ENCODE measurements at regions not wholly inside any gene's neighbourhood (a gene's known extent, or its start where the extent isn't known, plus 50 kb on each side); places are given as distances from the start of the nearest gene placed in this dataset.

- H3K9me3 ChIP-seq = no peaks in the 10 kb centered on the region
- 42 to 80% methylated on average over 2 of the region's 2 CpGs for WGBS, 2 donors
- TF ChIP-seq POLR2AphosphoS5 (IDR thresholded peaks at IDR 0.05) (no peak), CTCF (IDR thresholded peaks at IDR 0.05) (no peak), EP300 (IDR thresholded peaks at IDR 0.05) (no peak), POLR2A (IDR thresholded peaks at IDR 0.05) (no peak)
These were observed 88.6 kb upstream of the DBX1 start for GRCh38 chr11:20248871-20249270.

GRCh38 chr11:20248121-20248772 is 88.0 kb upstream of the DBX1 start:
- Histone ChIP-seq H3K9me3 (no peaks in the 10 kb centered on the region), H3K27me3 (no peaks in the 10 kb centered on the region), H3K36me3 (no peaks in the 10 kb centered on the region), H3K4me1 (peaks cover 0 to 24% (median 18%) of the 10 kb centered on the region in 4 donors), H3K27ac (no peak overlapping the region), H3K4me3 (no peak overlapping the region)
- DNase-seq = no peak
- intact Hi-C loops (cut with DNase I) = no loop called here
- TF ChIP-seq CTCF (IDR thresholded peaks at IDR 0.05) (no peak), POLR2A (IDR thresholded peaks at IDR 0.05) (no peak), EP300 (IDR thresholded peaks at IDR 0.05) (no peak), POLR2AphosphoS5 (IDR thresholded peaks at IDR 0.05) (no peak)
- WGBS, 2 donors = 26 to 38% methylated on average over 6 of the region's 6 CpGs

More at GRCh38 chr11:20248871-20249270, 88.6 kb upstream of the DBX1 start:
- no peaks in the 10 kb centered on the region for H3K36me3 ChIP-seq
- H3K27me3 ChIP-seq = no peaks in the 10 kb centered on the region
- no peak overlapping the region for H3K4me3 ChIP-seq
- peaks cover 0 to 24% (median 18%) of the 10 kb centered on the region in 4 donors for H3K4me1 ChIP-seq
- intact Hi-C loops (cut with DNase I) = no loop called here
- H3K27ac ChIP-seq = no peak overlapping the region
- DNase-seq = no peak

GRCh38 chr11:20247591-20248007 is 87.3 kb upstream of the DBX1 start:
- peaks cover 0 to 24% (median 18%) of the 10 kb centered on the region in 4 donors for H3K4me1 ChIP-seq
- 69 to 87% methylated on average over 9 of the region's 9 CpGs for WGBS, 2 donors
- TF ChIP-seq CTCF (IDR thresholded peaks at IDR 0.05) = no peak
- TF ChIP-seq EP300 (IDR thresholded peaks at IDR 0.05) = no peak
- no peak for TF ChIP-seq POLR2AphosphoS5 (IDR thresholded peaks at IDR 0.05)
- no peak for TF ChIP-seq POLR2A (IDR thresholded peaks at IDR 0.05)
- H3K4me3 ChIP-seq = no peak overlapping the region
- no peaks in the 10 kb centered on the region for H3K27me3 ChIP-seq
- intact Hi-C loops (cut with DNase I) = no loop called here
- no peaks in the 10 kb centered on the region for H3K9me3 ChIP-seq
- H3K36me3 ChIP-seq = no peaks in the 10 kb centered on the region
- H3K27ac ChIP-seq = no peak overlapping the region
- DNase-seq = no peak

GRCh38 chr11:20243974-20244373 is 83.7 kb upstream of the DBX1 start:
- TF ChIP-seq EP300 (IDR thresholded peaks at IDR 0.05) (no peak), POLR2A (IDR thresholded peaks at IDR 0.05) (no peak), POLR2AphosphoS5 (IDR thresholded peaks at IDR 0.05) (no peak), CTCF (IDR thresholded peaks at IDR 0.05) (no peak)
- no peaks in the 10 kb centered on the region for H3K4me1 ChIP-seq
- DNase-seq = no peak
- WGBS, 2 donors = 84 to 87% methylated on average over 3 of the region's 3 CpGs
- no peaks in the 10 kb centered on the region for H3K36me3 ChIP-seq
- no peaks in the 10 kb centered on the region for H3K27me3 ChIP-seq
- H3K27ac ChIP-seq = no peak overlapping the region
- intact Hi-C loops (cut with DNase I) = no loop called here
- H3K9me3 ChIP-seq = no peaks in the 10 kb centered on the region
- H3K4me3 ChIP-seq = no peak overlapping the region

GRCh38 chr11:20238712-20239111 is 78.4 kb upstream of the DBX1 start:
- Histone ChIP-seq H3K4me3 (no peak overlapping the region), H3K27me3 (no peaks in the 10 kb centered on the region), H3K4me1 (no peaks in the 10 kb centered on the region), H3K27ac (no peak overlapping the region), H3K36me3 (no peaks in the 10 kb centered on the region), H3K9me3 (peaks cover 0 to 4% (median 0%) of the 10 kb centered on the region in 4 donors)
- DNase-seq = no peak
- intact Hi-C loops (cut with DNase I) = no loop called here
- WGBS, 2 donors = 14 to 37% methylated on average over 2 of the region's 2 CpGs
- no peak for TF ChIP-seq CTCF (IDR thresholded peaks at IDR 0.05)
- TF ChIP-seq POLR2A (IDR thresholded peaks at IDR 0.05) = no peak
- no peak for TF ChIP-seq POLR2AphosphoS5 (IDR thresholded peaks at IDR 0.05)
- no peak for TF ChIP-seq EP300 (IDR thresholded peaks at IDR 0.05)
